ENCODE measurements at regions not wholly inside any gene's neighbourhood (a gene's known extent, or its start where the extent isn't known, plus 50 kb on each side); places are given as distances from the start of the nearest gene placed in this dataset.

DNA sequence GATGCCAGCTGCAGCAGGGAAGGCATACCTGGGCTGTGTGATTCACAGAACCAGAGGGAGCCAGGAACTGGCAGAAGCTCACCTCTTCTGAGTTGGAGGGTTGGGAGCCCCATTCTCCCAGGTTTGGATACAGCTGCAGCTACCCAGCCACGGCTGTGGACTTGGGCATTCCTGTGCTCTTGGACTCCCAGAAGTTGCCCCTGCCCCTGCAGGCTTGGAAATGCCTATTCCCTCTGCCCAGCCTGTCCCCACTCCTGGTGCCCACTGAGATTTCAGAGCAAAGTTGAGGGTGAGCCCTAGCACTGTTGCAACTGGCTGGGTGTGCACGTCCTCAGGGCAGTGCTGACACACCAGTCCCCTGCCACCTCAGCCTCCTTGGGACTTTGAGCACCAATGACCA is 489.7 kb downstream of the SLCO4C1 start:
- no peak overlapping the region for H3K4me3 ChIP-seq (replicated peaks; ENCODE audit: insufficient read depth, low read length)
- TF ChIP-seq, protein P1, sequence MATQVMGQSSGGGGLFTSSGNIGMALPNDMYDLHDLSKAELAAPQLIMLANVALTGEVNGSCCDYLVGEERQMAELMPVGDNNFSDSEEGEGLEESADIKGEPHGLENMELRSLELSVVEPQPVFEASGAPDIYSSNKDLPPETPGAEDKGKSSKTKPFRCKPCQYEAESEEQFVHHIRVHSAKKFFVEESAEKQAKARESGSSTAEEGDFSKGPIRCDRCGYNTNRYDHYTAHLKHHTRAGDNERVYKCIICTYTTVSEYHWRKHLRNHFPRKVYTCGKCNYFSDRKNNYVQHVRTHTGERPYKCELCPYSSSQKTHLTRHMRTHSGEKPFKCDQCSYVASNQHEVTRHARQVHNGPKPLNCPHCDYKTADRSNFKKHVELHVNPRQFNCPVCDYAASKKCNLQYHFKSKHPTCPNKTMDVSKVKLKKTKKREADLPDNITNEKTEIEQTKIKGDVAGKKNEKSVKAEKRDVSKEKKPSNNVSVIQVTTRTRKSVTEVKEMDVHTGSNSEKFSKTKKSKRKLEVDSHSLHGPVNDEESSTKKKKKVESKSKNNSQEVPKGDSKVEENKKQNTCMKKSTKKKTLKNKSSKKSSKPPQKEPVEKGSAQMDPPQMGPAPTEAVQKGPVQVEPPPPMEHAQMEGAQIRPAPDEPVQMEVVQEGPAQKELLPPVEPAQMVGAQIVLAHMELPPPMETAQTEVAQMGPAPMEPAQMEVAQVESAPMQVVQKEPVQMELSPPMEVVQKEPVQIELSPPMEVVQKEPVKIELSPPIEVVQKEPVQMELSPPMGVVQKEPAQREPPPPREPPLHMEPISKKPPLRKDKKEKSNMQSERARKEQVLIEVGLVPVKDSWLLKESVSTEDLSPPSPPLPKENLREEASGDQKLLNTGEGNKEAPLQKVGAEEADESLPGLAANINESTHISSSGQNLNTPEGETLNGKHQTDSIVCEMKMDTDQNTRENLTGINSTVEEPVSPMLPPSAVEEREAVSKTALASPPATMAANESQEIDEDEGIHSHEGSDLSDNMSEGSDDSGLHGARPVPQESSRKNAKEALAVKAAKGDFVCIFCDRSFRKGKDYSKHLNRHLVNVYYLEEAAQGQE (IDR thresholded peaks at IDR 0.05; ENCODE audit: insufficient replicate concordance, low read depth) = no peak
- no peak for TF ChIP-seq GABPA (IDR thresholded peaks at IDR 0.05; ENCODE audit: low read depth)
- TF ChIP-seq POLR2AphosphoS5 (IDR thresholded peaks at IDR 0.05; ENCODE audit: low read depth) = no peak
- DNase-seq (ENCODE audit: low read depth in 1 of 2, low spot score in 1 of 2) = no peak

DNA sequence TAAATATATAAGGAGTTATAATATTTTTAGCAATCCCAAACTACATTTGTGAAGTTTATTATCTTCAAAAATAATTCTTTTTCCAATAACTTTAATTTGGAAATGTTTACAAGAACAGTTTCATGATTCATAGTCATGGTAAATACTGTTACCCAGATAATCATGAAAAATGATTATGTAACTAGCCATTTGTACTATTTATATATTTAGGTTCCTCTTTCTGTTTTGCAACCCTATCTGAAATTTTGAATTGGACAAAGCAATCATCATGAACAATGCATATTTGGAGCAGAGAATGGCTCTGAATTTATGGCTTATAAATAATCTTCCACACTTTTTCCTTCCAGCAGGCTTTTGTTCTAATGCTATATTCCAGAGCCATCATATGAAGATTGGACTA is 499.7 kb downstream of the SLCO4C1 start:
- Histone ChIP-seq H3K27me3 (ENCODE audit: insufficient read depth, poor library complexity, severe bottlenecking) (no peaks in the 10 kb centered on the region), H3K4me3 (replicated peaks; ENCODE audit: insufficient read depth, low read length) (no peak overlapping the region), H3K27ac (replicated peaks) (no peak overlapping the region)
- TF ChIP-seq GABPA (IDR thresholded peaks at IDR 0.05; ENCODE audit: low read depth) = no peak
- TF ChIP-seq, protein P2, sequence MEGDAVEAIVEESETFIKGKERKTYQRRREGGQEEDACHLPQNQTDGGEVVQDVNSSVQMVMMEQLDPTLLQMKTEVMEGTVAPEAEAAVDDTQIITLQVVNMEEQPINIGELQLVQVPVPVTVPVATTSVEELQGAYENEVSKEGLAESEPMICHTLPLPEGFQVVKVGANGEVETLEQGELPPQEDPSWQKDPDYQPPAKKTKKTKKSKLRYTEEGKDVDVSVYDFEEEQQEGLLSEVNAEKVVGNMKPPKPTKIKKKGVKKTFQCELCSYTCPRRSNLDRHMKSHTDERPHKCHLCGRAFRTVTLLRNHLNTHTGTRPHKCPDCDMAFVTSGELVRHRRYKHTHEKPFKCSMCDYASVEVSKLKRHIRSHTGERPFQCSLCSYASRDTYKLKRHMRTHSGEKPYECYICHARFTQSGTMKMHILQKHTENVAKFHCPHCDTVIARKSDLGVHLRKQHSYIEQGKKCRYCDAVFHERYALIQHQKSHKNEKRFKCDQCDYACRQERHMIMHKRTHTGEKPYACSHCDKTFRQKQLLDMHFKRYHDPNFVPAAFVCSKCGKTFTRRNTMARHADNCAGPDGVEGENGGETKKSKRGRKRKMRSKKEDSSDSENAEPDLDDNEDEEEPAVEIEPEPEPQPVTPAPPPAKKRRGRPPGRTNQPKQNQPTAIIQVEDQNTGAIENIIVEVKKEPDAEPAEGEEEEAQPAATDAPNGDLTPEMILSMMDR (IDR thresholded peaks at IDR 0.05; ENCODE audit: insufficient read depth, low read length) = no peak
- TF ChIP-seq, protein P1 (IDR thresholded peaks at IDR 0.05; ENCODE audit: insufficient replicate concordance, low read depth) = no peak
- TF ChIP-seq SPI1 (IDR thresholded peaks at IDR 0.05; ENCODE audit: borderline replicate concordance, low read depth) = no peak
- no peak for TF ChIP-seq POLR2AphosphoS5 (IDR thresholded peaks at IDR 0.05; ENCODE audit: low read depth)
- peak in 1 of 2 experiments; percentile 6 for DNase-seq (ENCODE audit: low read depth in 1 of 2, low spot score in 1 of 2)

More for the DNA sequence above, 489.7 kb downstream of the SLCO4C1 start:
- Histone ChIP-seq H3K27ac (replicated peaks) (no peak overlapping the region), H3K27me3 (ENCODE audit: insufficient read depth, poor library complexity, severe bottlenecking) (no peaks in the 10 kb centered on the region)

DNA sequence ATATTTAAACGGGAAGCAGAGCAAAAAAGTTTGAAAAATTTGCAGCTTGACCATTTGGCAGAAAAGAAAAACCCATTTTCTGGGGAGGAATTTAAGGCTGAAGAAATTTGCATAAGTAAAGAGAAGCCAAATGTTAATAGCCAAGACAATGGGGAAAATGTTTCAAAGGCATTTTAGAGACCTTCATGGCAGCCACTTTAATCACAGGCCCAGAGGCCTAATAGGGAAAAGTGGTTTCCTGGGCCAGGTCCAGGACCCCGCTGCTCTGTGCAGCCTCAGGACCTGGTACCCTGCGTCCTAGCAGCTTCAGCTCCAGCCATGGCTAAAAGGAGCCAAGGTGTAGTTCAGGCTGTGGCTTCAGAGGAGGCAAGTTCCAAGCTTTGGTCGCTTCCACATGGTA is 507.3 kb downstream of the SLCO4C1 start:
- Histone ChIP-seq H3K4me3 (replicated peaks; ENCODE audit: insufficient read depth, low read length) (no peak overlapping the region), H3K27ac (replicated peaks) (no peak overlapping the region), H3K27me3 (ENCODE audit: insufficient read depth, poor library complexity, severe bottlenecking) (no peaks in the 10 kb centered on the region)
- no peak for DNase-seq (ENCODE audit: low read depth in 1 of 2, low spot score in 1 of 2)
- TF ChIP-seq, protein P1 (IDR thresholded peaks at IDR 0.05; ENCODE audit: insufficient replicate concordance, low read depth) = no peak
- TF ChIP-seq POLR2AphosphoS5 (IDR thresholded peaks at IDR 0.05; ENCODE audit: low read depth) (no peak), GABPA (IDR thresholded peaks at IDR 0.05; ENCODE audit: low read depth) (no peak), SPI1 (IDR thresholded peaks at IDR 0.05; ENCODE audit: borderline replicate concordance, low read depth) (no peak)
- TF ChIP-seq, protein P2 (IDR thresholded peaks at IDR 0.05; ENCODE audit: insufficient read depth, low read length) = no peak
